ENCODE measurements at regions not wholly inside any gene's neighbourhood (a gene's known extent, or its start where the extent isn't known, plus 50 kb on each side); places are given as distances from the start of the nearest gene placed in this dataset.

DNA sequence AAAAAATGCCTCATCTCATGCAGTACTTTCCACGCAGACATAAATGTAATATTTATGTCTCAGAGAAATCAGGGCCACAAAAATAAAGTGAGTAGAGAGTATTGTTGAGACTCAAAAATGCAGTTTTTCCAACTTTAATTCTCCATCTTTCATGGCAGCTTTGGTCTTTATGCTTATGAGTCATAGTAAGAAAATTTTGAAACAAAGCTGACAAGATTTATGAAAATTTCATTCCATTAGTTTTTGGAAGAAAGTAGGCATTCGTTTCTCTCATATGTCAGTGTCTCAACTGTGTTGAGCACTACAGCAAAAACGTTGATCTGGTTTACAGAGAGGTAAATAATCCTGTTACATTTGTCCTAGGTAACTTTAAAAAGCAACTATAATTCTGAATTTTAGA, 656.8 kb downstream of the IQCM start:
- TF ChIP-seq, protein P1, sequence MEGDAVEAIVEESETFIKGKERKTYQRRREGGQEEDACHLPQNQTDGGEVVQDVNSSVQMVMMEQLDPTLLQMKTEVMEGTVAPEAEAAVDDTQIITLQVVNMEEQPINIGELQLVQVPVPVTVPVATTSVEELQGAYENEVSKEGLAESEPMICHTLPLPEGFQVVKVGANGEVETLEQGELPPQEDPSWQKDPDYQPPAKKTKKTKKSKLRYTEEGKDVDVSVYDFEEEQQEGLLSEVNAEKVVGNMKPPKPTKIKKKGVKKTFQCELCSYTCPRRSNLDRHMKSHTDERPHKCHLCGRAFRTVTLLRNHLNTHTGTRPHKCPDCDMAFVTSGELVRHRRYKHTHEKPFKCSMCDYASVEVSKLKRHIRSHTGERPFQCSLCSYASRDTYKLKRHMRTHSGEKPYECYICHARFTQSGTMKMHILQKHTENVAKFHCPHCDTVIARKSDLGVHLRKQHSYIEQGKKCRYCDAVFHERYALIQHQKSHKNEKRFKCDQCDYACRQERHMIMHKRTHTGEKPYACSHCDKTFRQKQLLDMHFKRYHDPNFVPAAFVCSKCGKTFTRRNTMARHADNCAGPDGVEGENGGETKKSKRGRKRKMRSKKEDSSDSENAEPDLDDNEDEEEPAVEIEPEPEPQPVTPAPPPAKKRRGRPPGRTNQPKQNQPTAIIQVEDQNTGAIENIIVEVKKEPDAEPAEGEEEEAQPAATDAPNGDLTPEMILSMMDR (IDR thresholded peaks at IDR 0.05): no peak
- no peak for TF ChIP-seq POLR2A (IDR thresholded peaks at IDR 0.05)
